ENCODE measurements at regions not wholly inside any gene's neighbourhood (a gene's known extent, or its start where the extent isn't known, plus 50 kb on each side); places are given as distances from the start of the nearest gene placed in this dataset.
"Not testable (repeated sequence)": the region's sequence is repeated elsewhere in the genome, so short reads cannot be mapped to it uniquely, and the experiment has no call there.

DNA sequence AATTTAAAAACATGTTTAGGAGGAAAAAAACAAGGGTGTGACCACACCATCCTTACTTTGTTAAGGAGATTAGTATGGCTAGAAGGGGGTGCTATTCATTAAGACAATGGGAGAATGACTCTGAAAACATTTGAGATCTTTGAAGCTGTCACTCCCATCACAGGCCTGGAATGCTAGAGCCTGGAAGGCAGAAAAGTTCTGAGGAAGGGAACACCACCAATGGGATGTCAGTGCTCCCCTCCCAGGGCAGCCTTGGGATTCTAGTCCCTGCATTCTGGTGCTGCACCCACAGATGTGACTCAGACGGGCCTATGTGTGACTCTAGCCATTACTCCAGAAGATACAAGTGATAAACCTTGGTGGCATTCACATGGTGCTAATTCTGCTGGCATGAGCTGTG lies 162.2 kb upstream of the ANXA10 start:
- DNase-seq (ENCODE audit: low read depth): no peak

DNA sequence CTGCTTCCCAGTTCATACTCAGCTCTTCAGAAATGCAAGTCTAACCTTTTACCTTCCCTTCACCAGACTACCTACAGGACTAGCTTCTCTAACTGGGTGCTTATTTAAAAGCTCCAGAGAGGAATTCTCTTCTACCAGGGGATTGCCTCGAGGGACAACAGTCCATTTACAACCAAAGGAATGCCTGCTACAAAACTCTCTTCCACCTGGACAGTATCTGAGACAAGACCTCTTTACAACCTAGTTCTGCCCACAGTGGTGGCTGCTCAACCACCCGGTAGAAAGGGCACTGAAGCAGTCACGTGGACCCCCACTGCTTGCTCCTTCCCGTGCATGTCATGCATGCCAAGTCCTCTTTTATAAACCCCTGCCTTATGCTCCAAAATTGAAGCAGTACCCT lies 158.1 kb upstream of the ANXA10 start:
- DNase-seq (ENCODE audit: low read depth): no peak

DNA sequence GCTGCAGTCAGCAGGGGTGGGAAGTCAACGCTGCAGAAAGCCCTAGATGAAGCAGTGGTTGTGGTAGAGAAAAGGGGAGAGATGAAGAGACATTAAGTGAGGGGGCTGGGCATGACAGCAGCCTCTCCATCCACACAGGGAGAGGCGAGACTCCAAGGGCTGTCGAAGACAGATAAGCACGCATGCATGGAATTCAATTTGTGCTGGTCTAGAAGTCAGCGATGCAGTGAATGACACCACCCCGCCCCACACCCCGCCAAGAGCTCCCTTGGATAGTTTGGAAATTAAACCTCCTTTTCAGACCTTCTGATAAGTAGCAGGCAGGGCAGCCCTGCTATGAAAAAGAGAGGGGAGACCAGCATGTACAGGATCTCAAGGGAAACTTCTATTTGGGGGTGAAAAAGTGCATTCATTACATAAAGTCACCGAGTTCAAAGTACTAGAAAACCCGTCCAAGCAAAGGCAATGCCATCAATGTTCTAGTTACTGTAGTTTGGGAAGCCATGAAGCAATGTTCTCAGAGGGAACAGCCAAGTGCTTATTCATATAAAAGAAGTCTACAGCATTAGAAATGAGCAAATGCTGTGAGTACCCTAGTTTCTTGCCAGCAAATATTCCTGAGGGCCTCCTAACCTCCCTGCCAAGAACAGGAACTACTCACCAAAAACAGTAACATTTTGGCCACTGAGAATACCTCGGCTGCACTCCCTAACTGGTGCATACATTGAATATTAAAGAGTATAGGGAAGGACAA lies 152.3 kb upstream of the ANXA10 start:
- no peak for DNase-seq (ENCODE audit: low read depth)

GRCh38 chr4:167943872-167944505 lies 148.3 kb upstream of the ANXA10 start:
- no peak for DNase-seq (ENCODE audit: low read depth)

DNA sequence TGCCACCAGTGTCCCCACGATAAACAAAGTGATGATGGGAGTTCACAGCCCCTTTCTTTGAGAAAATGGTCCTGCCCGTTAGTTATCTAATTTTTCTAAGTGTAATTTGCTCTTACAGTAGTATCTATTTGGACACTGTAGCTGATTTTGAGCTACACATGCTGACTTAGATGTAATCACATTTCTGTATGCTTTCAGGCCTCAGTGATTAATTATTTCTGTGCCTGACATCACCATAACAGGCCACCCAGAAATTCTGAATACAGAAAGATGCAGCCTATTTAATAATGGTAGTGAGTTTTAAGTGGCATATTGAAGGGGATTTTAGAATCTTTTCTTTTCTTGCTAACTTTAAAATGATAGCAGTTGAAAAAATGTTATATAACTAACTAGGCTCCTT lies 147.6 kb upstream of the ANXA10 start:
- DNase-seq (ENCODE audit: low read depth): no peak

GRCh38 chr4:167955006-167955405 lies 137.3 kb upstream of the ANXA10 start:
- no peak for DNase-seq (ENCODE audit: low read depth)

DNA sequence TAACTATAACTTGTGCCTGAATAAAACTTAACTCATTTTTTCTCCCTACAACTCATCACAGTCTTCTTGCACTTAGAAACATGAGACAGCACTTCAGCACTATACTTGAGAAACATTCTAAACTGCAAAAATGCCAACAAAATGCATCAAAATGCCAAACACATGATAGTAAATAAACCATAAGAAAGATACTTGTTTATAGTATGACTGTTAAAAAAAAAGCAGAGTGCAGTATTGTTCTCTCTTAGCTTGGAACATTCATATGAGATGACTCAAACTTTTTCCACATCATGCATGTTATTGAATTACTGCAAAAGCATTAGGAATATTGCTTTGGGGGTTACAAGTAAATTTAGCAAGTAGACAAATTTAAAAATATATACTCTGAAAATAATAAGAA lies 135.7 kb upstream of the ANXA10 start:
- DNase-seq (ENCODE audit: low read depth): no peak

- DNase-seq (ENCODE audit: low read depth): no peak
These were observed 127.5 kb upstream of the ANXA10 start for GRCh38 chr4:167964766-167965373.

GRCh38 chr4:167966143-167966542 lies 126.2 kb upstream of the ANXA10 start:
- DNase-seq (ENCODE audit: low read depth): no peak

DNA sequence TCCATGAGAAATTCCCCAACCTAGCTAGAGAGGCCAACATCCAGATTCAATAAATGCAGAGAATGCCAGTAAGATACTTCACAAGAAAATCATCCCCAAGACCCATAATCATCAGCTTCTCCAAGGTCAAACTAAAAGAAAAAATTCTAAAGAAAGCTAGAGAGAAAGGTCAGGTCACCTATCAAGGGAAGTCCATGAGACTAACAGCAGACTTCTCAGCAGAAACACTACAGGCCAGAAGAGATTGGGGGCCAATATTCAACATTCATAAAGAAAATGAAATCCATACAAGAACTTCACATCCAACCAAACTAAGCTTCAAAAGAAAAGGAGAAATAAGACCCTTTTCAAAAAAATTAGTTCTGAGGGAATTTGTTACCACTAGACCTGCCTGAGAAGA lies 118.8 kb upstream of the ANXA10 start:
- no peak for DNase-seq (ENCODE audit: low read depth)

- DNase-seq (ENCODE audit: low read depth): no peak
These were observed 106.8 kb upstream of the ANXA10 start for GRCh38 chr4:167985565-167985964.

GRCh38 chr4:167986044-167986443 lies 106.3 kb upstream of the ANXA10 start:
- no peak for DNase-seq (ENCODE audit: low read depth)

DNA sequence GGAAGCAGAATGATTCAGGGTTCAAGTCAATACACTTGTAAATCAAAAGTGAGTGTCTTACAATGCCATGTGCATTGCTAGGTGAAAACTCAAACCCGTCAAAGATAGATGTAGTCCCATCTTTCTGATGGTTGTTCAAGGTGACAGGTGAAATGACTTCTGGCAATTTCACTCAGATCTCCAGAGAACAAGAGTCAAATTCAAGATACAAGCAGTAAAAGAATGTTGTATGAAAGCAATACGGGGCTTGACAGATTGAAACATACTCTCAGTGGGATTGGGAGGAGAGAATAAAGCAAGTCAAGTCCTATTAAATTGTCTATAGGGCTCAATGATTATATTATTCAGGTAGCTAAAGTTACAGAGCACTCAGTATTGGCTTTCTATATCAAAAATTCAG lies 105.1 kb upstream of the ANXA10 start:
- no peak for DNase-seq (ENCODE audit: low read depth)

DNA sequence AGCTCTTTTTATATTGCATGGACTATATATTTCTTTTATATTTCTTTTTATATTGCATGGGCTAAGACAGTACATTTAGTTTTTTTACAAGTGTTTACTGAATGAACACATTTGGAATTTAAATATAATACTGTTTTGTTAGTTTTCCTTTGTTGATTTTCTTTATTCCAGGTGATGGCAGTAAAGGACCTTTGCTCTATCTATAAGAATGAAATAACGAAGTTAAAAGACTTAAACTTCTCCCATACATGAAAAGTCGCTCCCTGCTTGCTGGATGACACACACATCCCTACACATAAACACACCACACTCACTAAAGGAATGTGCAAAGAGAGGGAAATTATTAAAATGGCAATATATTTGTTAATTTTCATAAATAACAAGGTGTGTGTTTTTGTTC lies 102.5 kb upstream of the ANXA10 start:
- no peak for DNase-seq (ENCODE audit: low read depth)

GRCh38 chr4:168008112-168008511 lies 84.2 kb upstream of the ANXA10 start:
- DNase-seq (ENCODE audit: low read depth): not testable (repeated sequence)

GRCh38 chr4:168019019-168019651 lies 73.2 kb upstream of the ANXA10 start:
- no peak for DNase-seq (ENCODE audit: low read depth)

GRCh38 chr4:168019921-168020320 lies 72.4 kb upstream of the ANXA10 start:
- no peak for DNase-seq (ENCODE audit: low read depth)

DNA sequence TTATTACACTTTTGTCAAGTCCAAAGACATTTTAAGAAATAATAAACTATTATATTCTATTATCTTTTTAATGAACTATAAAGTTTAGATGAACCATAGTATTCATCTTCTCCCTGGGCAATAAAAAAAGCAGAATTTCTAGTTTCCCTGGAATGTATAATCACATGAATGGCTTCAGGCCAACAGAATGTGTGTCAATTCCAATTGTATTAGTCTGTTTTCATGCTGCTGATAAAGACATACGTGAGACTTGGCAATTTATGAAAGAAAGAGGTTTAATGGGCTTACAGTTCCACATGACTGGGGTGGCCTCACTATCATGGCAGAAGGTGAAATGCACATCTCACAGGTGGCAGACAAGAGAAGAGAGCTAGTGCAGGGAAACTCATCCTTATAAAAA lies 70.7 kb upstream of the ANXA10 start:
- no peak for DNase-seq (ENCODE audit: low read depth)

- DNase-seq (ENCODE audit: low read depth): no peak
These were observed 63.8 kb upstream of the ANXA10 start for GRCh38 chr4:168028568-168028967.

DNA sequence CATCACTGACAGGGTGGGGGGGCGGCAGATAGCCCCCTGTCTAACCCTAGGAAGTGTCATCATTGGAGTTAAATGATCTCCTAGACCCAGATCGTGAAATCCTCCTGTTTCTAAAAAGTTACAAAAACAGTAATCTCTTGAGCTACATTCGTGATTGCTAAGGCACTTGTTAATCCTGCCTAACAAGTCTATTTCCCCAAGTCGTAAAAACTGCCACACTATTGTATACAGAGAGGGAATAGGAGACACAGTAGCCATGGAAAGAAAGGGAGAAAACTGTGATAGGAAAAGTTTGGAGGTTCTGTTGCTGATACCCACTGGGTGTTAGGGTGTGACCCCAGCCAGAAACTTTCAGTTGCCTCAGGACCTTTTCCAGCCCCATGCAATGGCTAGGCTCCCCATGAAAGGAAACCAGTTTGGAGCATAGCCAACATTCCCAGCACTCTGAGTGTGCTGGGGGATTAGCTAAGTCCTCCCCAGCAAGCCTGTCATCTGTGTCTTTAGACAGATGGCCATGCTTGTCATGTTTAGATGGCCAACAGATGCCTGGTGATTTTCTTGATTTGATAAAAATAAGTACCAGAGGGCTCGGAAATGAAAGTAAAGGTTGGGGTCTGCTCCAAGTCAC lies 63.3 kb upstream of the ANXA10 start:
- DNase-seq (ENCODE audit: low read depth): no peak

- DNase-seq (ENCODE audit: low read depth): no peak
These were observed 54.7 kb upstream of the ANXA10 start for GRCh38 chr4:168037676-168038075.

- DNase-seq (ENCODE audit: low read depth): no peak
These were observed 52.7 kb upstream of the ANXA10 start for GRCh38 chr4:168039593-168039992.
